ENCODE measurements at regions not wholly inside any gene's neighbourhood (a gene's known extent, or its start where the extent isn't known, plus 50 kb on each side); places are given as distances from the start of the nearest gene placed in this dataset.

- H2AFZ ChIP-seq (ENCODE audit: low read depth) = no peak overlapping the region
- no peaks in the 10 kb centered on the region for H4K20me1 ChIP-seq (ENCODE audit: insufficient read depth)
- no peaks in the 10 kb centered on the region for H3K27me3 ChIP-seq (ENCODE audit: insufficient read depth, low read depth)
- TF ChIP-seq CTCF (conservative IDR thresholded peaks at IDR 0.05; ENCODE audit: low read depth, low read length) = no peak
- H3K4me2 ChIP-seq = no peak overlapping the region
- H3K79me2 ChIP-seq (ENCODE audit: insufficient read depth, low read depth) = no peaks in the 10 kb centered on the region
- no peaks in the 10 kb centered on the region for H3K36me3 ChIP-seq (ENCODE audit: insufficient read depth)
- H3K4me3 ChIP-seq (IDR thresholded peaks at IDR 0.05; ENCODE audit: insufficient read depth, low read depth, low read length) = no peak overlapping the region
- H3K27ac ChIP-seq = no peak overlapping the region
- no peak overlapping the region for H3K9ac ChIP-seq
- H3K4me1 ChIP-seq (ENCODE audit: low read depth, poor library complexity, severe bottlenecking) = peaks cover 27% of the 10 kb centered on the region
Observed at GRCh38 chr9:3762076-3762475, 236.3 kb upstream of the RFX3 start.

- Histone ChIP-seq H3K4me3 (IDR thresholded peaks at IDR 0.05; ENCODE audit: insufficient read depth, low read depth, low read length) (no peak overlapping the region), H3K27me3 (ENCODE audit: insufficient read depth, low read depth) (no peaks in the 10 kb centered on the region), H3K79me2 (ENCODE audit: insufficient read depth, low read depth) (no peaks in the 10 kb centered on the region), H3K9ac (no peak overlapping the region), H3K27ac (no peak overlapping the region), H3K4me2 (peak overlapping the region; percentile 78), H4K20me1 (ENCODE audit: insufficient read depth) (no peaks in the 10 kb centered on the region), H3K4me1 (ENCODE audit: low read depth, poor library complexity, severe bottlenecking) (peaks cover 27% of the 10 kb centered on the region), H2AFZ (ENCODE audit: low read depth) (no peak overlapping the region; the same call in 1 of the 2 replicates), H3K36me3 (ENCODE audit: insufficient read depth) (no peaks in the 10 kb centered on the region)
- no peak for TF ChIP-seq CTCF (conservative IDR thresholded peaks at IDR 0.05; ENCODE audit: low read depth, low read length)
Observed at GRCh38 chr9:3760031-3760430, 234.2 kb upstream of the RFX3 start.

- no peaks in the 10 kb centered on the region for H4K20me1 ChIP-seq (ENCODE audit: insufficient read depth)
- no peak overlapping the region; the same call in 1 of the 2 replicates for H2AFZ ChIP-seq (ENCODE audit: low read depth)
- peak overlapping the region; percentile 51; the same call in 1 of the 2 replicates for H3K27ac ChIP-seq
- H3K36me3 ChIP-seq (ENCODE audit: insufficient read depth) = no peaks in the 10 kb centered on the region
- H3K4me3 ChIP-seq (IDR thresholded peaks at IDR 0.05; ENCODE audit: insufficient read depth, low read depth, low read length) = no peak overlapping the region
- H3K4me1 ChIP-seq (ENCODE audit: low read depth, poor library complexity, severe bottlenecking) = peaks cover 27% of the 10 kb centered on the region
- H3K27me3 ChIP-seq (ENCODE audit: insufficient read depth, low read depth) = no peaks in the 10 kb centered on the region
- no peak overlapping the region for H3K9ac ChIP-seq
- TF ChIP-seq CTCF (conservative IDR thresholded peaks at IDR 0.05; ENCODE audit: low read depth, low read length) = no peak
- H3K4me2 ChIP-seq = peak overlapping the region; percentile 78
- H3K79me2 ChIP-seq (ENCODE audit: insufficient read depth, low read depth) = no peaks in the 10 kb centered on the region
Observed at GRCh38 chr9:3758816-3759576, 233.2 kb upstream of the RFX3 start.

- Histone ChIP-seq H2AFZ (ENCODE audit: low read depth) (no peak overlapping the region), H4K20me1 (ENCODE audit: insufficient read depth) (no peaks in the 10 kb centered on the region), H3K36me3 (ENCODE audit: insufficient read depth) (no peaks in the 10 kb centered on the region), H3K9ac (no peak overlapping the region), H3K79me2 (ENCODE audit: insufficient read depth, low read depth) (no peaks in the 10 kb centered on the region), H3K4me1 (ENCODE audit: low read depth, poor library complexity, severe bottlenecking) (peaks cover 47% of the 10 kb centered on the region), H3K27ac (no peak overlapping the region), H3K27me3 (ENCODE audit: insufficient read depth, low read depth) (no peaks in the 10 kb centered on the region), H3K4me3 (IDR thresholded peaks at IDR 0.05; ENCODE audit: insufficient read depth, low read depth, low read length) (no peak overlapping the region), H3K4me2 (no peak overlapping the region)
- no peak for TF ChIP-seq CTCF (conservative IDR thresholded peaks at IDR 0.05; ENCODE audit: low read depth, low read length)
Observed at GRCh38 chr9:3756071-3756470, 230.3 kb upstream of the RFX3 start.
